HepG2 (cell line): ENCODE measurements at regions not wholly inside any gene's neighbourhood (a gene's known extent, or its start where the extent isn't known, plus 50 kb on each side); places are given as distances from the start of the nearest gene placed in this dataset.
"Not testable (repeated sequence)": the region's sequence is repeated elsewhere in the genome, so short reads cannot be mapped to it uniquely, and the experiment has no call there.

Source experiments
- ATAC-seq: fragments of 200-7000 bp; cut with Tn5 transposase; 3 replicates; pipeline ENCODE4 v1.9.1; 2020; ENCODE audit warnings: mild to moderate bottlenecking, moderate library complexity
- BruUV-seq: library from RNA; stranded (reverse); fragments of 400-500 nt; replicated peaks from 2 replicates; lab custom pipeline; 2021; lab: Mats Ljungman, UMichigan
- CTCF ChIA-PET: fragments of 300-600 bp; formaldehyde crosslinking; extraction: SDS; loops from one replicate; lab custom pipeline; 2021; ENCODE audit warnings: low total read pairs, inconsistent platforms, low intra/inter-chr PET ratio; lab: Yijun Ruan, JAX
- POLR2A ChIA-PET: fragments of 350-600 bp; sonication (Branson Sonifier 250); formaldehyde crosslinking; loops from one replicate; lab custom pipeline; 2020; ENCODE audit warnings: antibody characterized with exemption, inconsistent platforms; lab: Yijun Ruan, JAX
- DNase-seq: peaks from one replicate; pipeline ENCODE4 v3.0.0-alpha.2; 2015; ENCODE audit warnings: low spot score
- FAIRE-seq: peaks from 3 replicates; lab custom pipeline; 2011; peaks lifted over from hg19 to GRCh38; lab: Jason Lieb, UNC
- H2AFZ ChIP-seq: one replicate; pipeline ENCODE4 v1.6.1; 2011; ENCODE audit warnings: low read length, inconsistent platforms
- H3K27ac ChIP-seq: fragments of 300-600 bp; 3 replicates; pipeline ENCODE4 v1.8.0; 2011; ENCODE audit warnings: mixed run types, mild to moderate bottlenecking, mixed read lengths, low read length, inconsistent platforms; ENCODE audit not compliant: insufficient read depth; ENCODE audit errors: extremely low read length
- H3K27me3 ChIP-seq, 2 experiments: fragments of 200-600 bp in 1 of 2; 2 replicates in 1 of 2; 3 replicates in 1 of 2; pipeline versions ENCODE4 v1.6.0 to v1.8.0; 2011; ENCODE audit warnings: low read length in 2 of 2, mild to moderate bottlenecking in 2 of 2, moderate library complexity in 2 of 2, inconsistent platforms in 1 of 2; ENCODE audit not compliant: insufficient read depth in 2 of 2, control insufficient read depth in 1 of 2
- H3K36me3 ChIP-seq, 2 experiments: fragments of 200-600 bp in 1 of 2; replicated peaks in 1 of 2; 2 replicates in 1 of 2; 3 replicates in 1 of 2; pipeline versions ENCODE4 v1.5.1 to v1.8.0; 2011; ENCODE audit warnings: low read length in 2 of 2, inconsistent platforms in 1 of 2; ENCODE audit not compliant: insufficient read depth in 2 of 2, control insufficient read depth in 1 of 2
- H3K4me1 ChIP-seq: 2 replicates; pipeline ENCODE4 v1.5.1; 2012; ENCODE audit warnings: low read length, inconsistent platforms; ENCODE audit not compliant: insufficient read depth
- H3K4me2 ChIP-seq: 2 replicates; pipeline ENCODE4 v1.6.0; 2011; ENCODE audit warnings: low read depth, low read length, inconsistent platforms
- H3K4me3 ChIP-seq, 3 experiments: fragments of 200-600 bp in 1 of 3; sonication (generic), shearing (Covaris generic) in 1 of 3; replicated peaks in 1 of 3; 2 replicates each; pipeline ENCODE4 v1.5.1; 2011 to 2016; ENCODE audit warnings: low read length in 3 of 3, inconsistent platforms in 2 of 3, low read depth in 2 of 3, mild to moderate bottlenecking in 2 of 3, control low read depth in 1 of 3, mixed read lengths in 1 of 3; ENCODE audit not compliant: insufficient read depth in 1 of 3
- H3K79me2 ChIP-seq: one replicate; pipeline ENCODE4 v1.6.1; 2011; ENCODE audit warnings: low read length, inconsistent platforms; ENCODE audit not compliant: insufficient read depth
- H3K9ac ChIP-seq: 2 replicates; pipeline ENCODE4 v1.6.0; 2011; ENCODE audit warnings: mild to moderate bottlenecking, low read depth, low read length, inconsistent platforms; ENCODE audit not compliant: insufficient read depth
- H3K9me3 ChIP-seq: 2 replicates; pipeline ENCODE4 v1.5.1; 2012; ENCODE audit warnings: mild to moderate bottlenecking, low read length
- H4K20me1 ChIP-seq: 2 replicates; pipeline ENCODE4 v1.6.0; 2011; ENCODE audit warnings: inconsistent platforms, mild to moderate bottlenecking, low read length, moderate library complexity; ENCODE audit not compliant: insufficient read depth
- FOXA1 ChIP-seq, 2 experiments: fragments of 450-650 bp in 1 of 2; sonication (generic) in 1 of 2; formaldehyde crosslinking in 1 of 2; IDR thresholded peaks; 2 replicates each; pipeline versions ENCODE4 v1.4.0 to v1.6.1; 2016 to 2020; ENCODE audit warnings: missing genetic modification reagents in 1 of 2
- FOXK1 ChIP-seq: sonication (generic); formaldehyde crosslinking; IDR thresholded peaks from 2 replicates; pipeline ENCODE4 v1.4.0; 2020; ENCODE audit warnings: low read depth, missing genetic modification reagents, borderline replicate concordance
- NCOA5 ChIP-seq: sonication (generic); formaldehyde crosslinking; IDR thresholded peaks from 2 replicates; pipeline ENCODE4 v1.4.0; 2020; ENCODE audit warnings: missing genetic modification reagents
- PHB2 ChIP-seq: fragments of 450-650 bp; IDR thresholded peaks from 2 replicates; pipeline ENCODE4 v1.6.1; 2018; ENCODE audit not compliant: partially characterized antibody
- SOX5 ChIP-seq: IDR thresholded peaks from 2 replicates; pipeline ENCODE4 v1.6.1; 2016; ENCODE audit warnings: borderline replicate concordance
- ZBTB38 ChIP-seq: sonication (generic); formaldehyde crosslinking; IDR thresholded peaks from 2 replicates; pipeline ENCODE4 v1.5.1; 2020; ENCODE audit warnings: mild to moderate bottlenecking, missing genetic modification reagents
- ZSCAN31 ChIP-seq: sonication (generic); formaldehyde crosslinking; IDR thresholded peaks from 2 replicates; pipeline ENCODE4 v1.5.0; 2020; ENCODE audit warnings: low read depth, mild to moderate bottlenecking, missing genetic modification reagents
- WGBS: methylation state at CpG from one replicate; pipeline ENCODE4 v1.1.6; 2017; ENCODE audit warnings: low lambda C conversion rate; 5-methylcytosine and 5-hydroxymethylcytosine counted together
- in situ Hi-C: cut with HindIII; loops from 2 replicates; pipeline ENCODE4 v1.10.0; 2017; ENCODE audit warnings: low pct_unique_long_range_greater_than_20kb; ENCODE audit not compliant: extremely low pct_ligation_motif_present
- intact Hi-C: fragments of 100-400 bp; cut with micrococcal nuclease; formaldehyde crosslinking; loops from one replicate; pipeline ENCODE4 v1.10.0; 2022; ENCODE audit not compliant: unreplicated experiment
- TF ChIP-seq, protein P1 (sequence below): sonication (generic); formaldehyde crosslinking; IDR thresholded peaks from 2 replicates; pipeline ENCODE4 v1.8.0; 2022; ENCODE audit warnings: missing genetic modification reagents, mild to moderate bottlenecking, inconsistent platforms, borderline replicate concordance
- TF ChIP-seq, protein P2 (sequence below): sonication (generic); formaldehyde crosslinking; IDR thresholded peaks from 2 replicates; pipeline ENCODE4 v1.9.0; 2021; ENCODE audit warnings: missing genetic modification reagents, borderline replicate concordance
- TF ChIP-seq, protein P3 (sequence below): sonication (generic); formaldehyde crosslinking; IDR thresholded peaks from 2 replicates; pipeline ENCODE4 v1.4.0; 2020; ENCODE audit warnings: missing genetic modification reagents, mild to moderate bottlenecking, borderline replicate concordance

DNA sequence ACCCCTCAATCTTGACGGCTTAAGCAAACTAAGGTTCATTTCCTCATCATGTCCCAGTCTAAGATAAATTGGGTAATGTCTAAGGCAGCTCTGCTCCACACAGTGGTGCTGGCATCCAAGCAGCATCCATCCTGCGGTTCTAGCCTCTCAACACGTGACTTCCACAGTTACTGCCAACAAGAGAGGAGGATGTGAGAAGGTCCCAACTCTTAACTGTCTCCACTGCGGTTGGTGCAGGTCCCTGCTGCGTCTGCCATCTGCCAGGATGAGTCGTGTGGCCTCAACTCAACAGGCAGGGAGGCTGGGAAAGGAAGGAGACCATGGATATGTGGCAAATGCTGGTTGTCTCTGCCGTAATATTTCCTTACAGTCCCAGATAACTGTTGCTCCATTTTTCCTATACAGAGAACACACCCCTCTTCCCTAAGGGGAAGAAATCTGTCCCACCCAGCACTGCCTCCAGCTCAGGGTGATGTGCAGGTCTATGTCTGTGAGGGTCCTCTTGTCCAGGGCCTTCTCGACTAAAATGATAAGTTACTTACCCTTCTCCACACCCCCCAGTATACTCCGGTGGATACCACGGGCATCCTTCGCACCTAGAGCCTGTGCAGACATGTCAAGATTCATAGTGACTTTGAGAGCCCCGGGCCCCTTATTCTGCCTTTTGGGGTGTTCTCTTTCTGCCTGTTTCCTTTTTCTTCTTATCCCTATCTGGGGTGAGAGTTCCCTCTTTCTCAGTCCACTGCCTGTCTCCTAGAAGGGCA is 64.7 kb downstream of the KCNJ18 start:
- H3K9me3 ChIP-seq, result no peaks in the 10 kb centered on the region; the same call in 1 of the 2 replicates
- H2AFZ ChIP-seq, result no peak overlapping the region
- 17% methylated on average over 9 of the region's 12 CpGs for WGBS
- H3K79me2 ChIP-seq, result no peaks in the 10 kb centered on the region
- CTCF ChIA-PET, result no interaction called here
- in situ Hi-C loops (loop anchor here (25.0 kb wide), 1 partner anchor 445 kb away; no protein-coding TSS in a partner anchor), intact Hi-C loops (no loop called here)
- TF ChIP-seq, protein P1, sequence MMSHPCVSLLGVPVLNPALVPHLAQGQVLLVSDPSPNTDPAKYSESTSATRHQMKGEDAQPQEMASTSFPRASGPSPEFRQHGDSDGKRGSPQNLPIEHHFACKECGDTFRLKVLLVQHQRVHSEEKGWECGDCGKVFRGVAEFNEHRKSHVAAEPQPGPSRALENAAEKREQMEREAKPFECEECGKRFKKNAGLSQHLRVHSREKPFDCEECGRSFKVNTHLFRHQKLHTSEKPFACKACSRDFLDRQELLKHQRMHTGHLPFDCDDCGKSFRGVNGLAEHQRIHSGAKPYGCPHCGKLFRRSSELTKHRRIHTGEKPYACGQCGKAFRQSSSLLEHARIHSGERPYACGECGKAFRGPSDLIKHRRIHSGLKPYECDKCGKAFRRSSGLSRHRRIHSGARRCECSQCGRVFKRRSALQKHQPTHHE, result no peak
- no peak for TF ChIP-seq NCOA5
- no peak for TF ChIP-seq FOXA1 (IDR thresholded peaks at IDR 0.05)
- no peak for TF ChIP-seq FOXA1 (CRISPR knock-in tag; IDR thresholded peaks at IDR 0.05)
- no peak for TF ChIP-seq ZSCAN31 (CRISPR knock-in tag)
- no peak for TF ChIP-seq SOX5 (CRISPR knock-in tag)
- no peak for TF ChIP-seq ZBTB38 (CRISPR knock-in tag)
- TF ChIP-seq FOXK1 (CRISPR knock-in tag), result no peak
- TF ChIP-seq, protein P2, sequence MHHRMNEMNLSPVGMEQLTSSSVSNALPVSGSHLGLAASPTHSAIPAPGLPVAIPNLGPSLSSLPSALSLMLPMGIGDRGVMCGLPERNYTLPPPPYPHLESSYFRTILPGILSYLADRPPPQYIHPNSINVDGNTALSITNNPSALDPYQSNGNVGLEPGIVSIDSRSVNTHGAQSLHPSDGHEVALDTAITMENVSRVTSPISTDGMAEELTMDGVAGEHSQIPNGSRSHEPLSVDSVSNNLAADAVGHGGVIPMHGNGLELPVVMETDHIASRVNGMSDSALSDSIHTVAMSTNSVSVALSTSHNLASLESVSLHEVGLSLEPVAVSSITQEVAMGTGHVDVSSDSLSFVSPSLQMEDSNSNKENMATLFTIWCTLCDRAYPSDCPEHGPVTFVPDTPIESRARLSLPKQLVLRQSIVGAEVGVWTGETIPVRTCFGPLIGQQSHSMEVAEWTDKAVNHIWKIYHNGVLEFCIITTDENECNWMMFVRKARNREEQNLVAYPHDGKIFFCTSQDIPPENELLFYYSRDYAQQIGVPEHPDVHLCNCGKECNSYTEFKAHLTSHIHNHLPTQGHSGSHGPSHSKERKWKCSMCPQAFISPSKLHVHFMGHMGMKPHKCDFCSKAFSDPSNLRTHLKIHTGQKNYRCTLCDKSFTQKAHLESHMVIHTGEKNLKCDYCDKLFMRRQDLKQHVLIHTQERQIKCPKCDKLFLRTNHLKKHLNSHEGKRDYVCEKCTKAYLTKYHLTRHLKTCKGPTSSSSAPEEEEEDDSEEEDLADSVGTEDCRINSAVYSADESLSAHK, result no peak
- no peak for TF ChIP-seq PHB2
- TF ChIP-seq, protein P3, sequence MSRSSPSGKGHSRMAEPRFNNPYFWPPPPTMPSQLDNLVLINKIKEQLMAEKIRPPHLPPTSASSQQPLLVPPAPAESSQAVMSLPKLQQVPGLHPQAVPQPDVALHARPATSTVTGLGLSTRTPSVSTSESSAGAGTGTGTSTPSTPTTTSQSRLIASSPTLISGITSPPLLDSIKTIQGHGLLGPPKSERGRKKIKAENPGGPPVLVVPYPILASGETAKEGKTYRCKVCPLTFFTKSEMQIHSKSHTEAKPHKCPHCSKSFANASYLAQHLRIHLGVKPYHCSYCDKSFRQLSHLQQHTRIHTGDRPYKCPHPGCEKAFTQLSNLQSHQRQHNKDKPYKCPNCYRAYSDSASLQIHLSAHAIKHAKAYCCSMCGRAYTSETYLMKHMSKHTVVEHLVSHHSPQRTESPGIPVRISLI, result no peak
- H4K20me1 ChIP-seq, result no peaks in the 10 kb centered on the region
- no peak overlapping the region for H3K9ac ChIP-seq
- no peak overlapping the region for H3K4me2 ChIP-seq
- POLR2A ChIA-PET, result no interaction called here
- H3K27me3 ChIP-seq, result no peaks in the 10 kb centered on the region
- no peaks in the 10 kb centered on the region for H3K4me1 ChIP-seq
- no peak overlapping the region for H3K27ac ChIP-seq
- no TSS peak for BruUV-seq
- no peak for FAIRE-seq
- DNase-seq, result no peak
- ATAC-seq, result no peak
- no peak overlapping the region for H3K4me3 ChIP-seq
- no peaks in the 10 kb centered on the region for H3K36me3 ChIP-seq

DNA sequence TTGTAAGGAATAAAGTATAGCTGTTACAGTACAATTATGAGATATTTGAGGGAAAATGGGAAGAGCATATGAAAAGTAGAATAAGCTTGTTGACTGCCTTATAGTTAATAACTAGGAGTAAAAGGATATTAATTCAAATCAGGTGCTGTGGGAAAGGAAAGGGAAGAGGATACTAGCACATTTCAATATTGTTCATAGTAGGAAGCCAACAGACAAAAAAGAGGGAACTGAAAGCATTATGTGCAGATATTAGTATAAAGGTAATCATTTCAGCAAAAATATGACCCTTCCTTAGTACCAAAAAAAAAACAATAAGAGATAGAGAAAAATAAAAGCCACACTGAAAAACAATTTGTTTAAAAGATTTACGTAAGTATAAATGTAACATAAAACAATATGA is 67.3 kb downstream of the KCNJ18 start:
- in situ Hi-C loops, result loop anchor here (25.0 kb wide), 1 partner anchor 447 kb away; no protein-coding TSS in a partner anchor
- H3K4me2 ChIP-seq, CTCF ChIA-PET, H3K9me3 ChIP-seq, POLR2A ChIA-PET, H3K27me3 ChIP-seq, BruUV-seq, H3K9ac ChIP-seq, H4K20me1 ChIP-seq, H2AFZ ChIP-seq, intact Hi-C loops, ATAC-seq, H3K4me1 ChIP-seq, FAIRE-seq, H3K36me3 ChIP-seq, DNase-seq, H3K79me2 ChIP-seq, H3K4me3 ChIP-seq, H3K27ac ChIP-seq: not testable (repeated sequence)
- 37% methylated on average over 1 of the region's 1 CpG for WGBS
